Tibial artery (tissue), 4 donors: ENCODE measurements at regions not wholly inside any gene's neighbourhood (a gene's known extent, or its start where the extent isn't known, plus 50 kb on each side); places are given as distances from the start of the nearest gene placed in this dataset.

ENCODE experiments used
- DNase-seq, 2 donors: peaks; one replicate each; pipeline ENCODE4 v3.0.0-alpha.2; 2019
- H3K27ac ChIP-seq, 2 donors: fragments of 200-600 bp; sonication (generic) in 1 of 2; 1 replicate in 1 of 2; 2 replicates in 1 of 2; pipeline ENCODE4 v1.5.1; 2018 to 2019; ENCODE audit warnings: mild to moderate bottlenecking in 1 of 2
- H3K27me3 ChIP-seq, 2 donors: fragments of 200-600 bp; sonication (generic) in 1 of 2; one replicate each; pipeline versions ENCODE4 v1.5.1 to v1.6.0; 2016 to 2019
- H3K36me3 ChIP-seq, 3 donors: fragments of 200-600 bp; sonication (generic) in 2 of 3; one replicate each; pipeline ENCODE4 v1.5.1; 2016 to 2019; ENCODE audit warnings: mild to moderate bottlenecking in 2 of 3
- H3K4me1 ChIP-seq, 4 donors: fragments of 200-600 bp; sonication (generic) in 2 of 4; 1 replicate in 3 of 4; 2 replicates in 1 of 4; pipeline ENCODE4 v1.5.1; 2016 to 2019
- H3K4me3 ChIP-seq, 2 donors: fragments of 200-600 bp; sonication (generic) in 1 of 2; 1 replicate in 1 of 2; 2 replicates in 1 of 2; pipeline ENCODE4 v1.5.1; 2018 to 2019; ENCODE audit warnings: mild to moderate bottlenecking in 2 of 2
- H3K9me3 ChIP-seq, 3 donors: fragments of 200-600 bp; sonication (generic) in 1 of 3; one replicate each; pipeline ENCODE4 v1.5.1; 2016 to 2019
- CTCF ChIP-seq, 2 experiments: fragments of 200-600 bp in 1 of 2; fragments of 450-650 bp in 1 of 2; IDR thresholded peaks; one replicate each; pipeline ENCODE4 v1.5.1; 2017 to 2019; ENCODE audit warnings: antibody characterized with exemption in 2 of 2, mild to moderate bottlenecking in 1 of 2, moderate library complexity in 1 of 2
- intact Hi-C: fragments of 100-400 bp; cut with DNase I; formaldehyde crosslinking; loops from one replicate; pipeline ENCODE4 v1.15.0; 2023; ENCODE audit warnings: low total_unique reads

GRCh38 chr16:9279291-9280068 is 188.0 kb downstream of the HAPSTR1 start:
- DNase-seq = no peak
- Histone ChIP-seq H3K9me3 (no peaks in the 10 kb centered on the region), H3K36me3 (no peaks in the 10 kb centered on the region), H3K27me3 (no peaks in the 10 kb centered on the region), H3K27ac (no peak overlapping the region), H3K4me1 (no peaks in the 10 kb centered on the region), H3K4me3 (no peak overlapping the region)
- intact Hi-C loops = no loop called here
- no peak for TF ChIP-seq CTCF (IDR thresholded peaks at IDR 0.05)

GRCh38 chr16:9280069-9280466 is 188.6 kb downstream of the HAPSTR1 start:
- no peaks in the 10 kb centered on the region for H3K27me3 ChIP-seq
- DNase-seq = no peak
- H3K4me3 ChIP-seq = no peak overlapping the region
- intact Hi-C loops = no loop called here
- no peaks in the 10 kb centered on the region for H3K36me3 ChIP-seq
- no peak overlapping the region for H3K27ac ChIP-seq
- no peaks in the 10 kb centered on the region for H3K9me3 ChIP-seq
- no peak for TF ChIP-seq CTCF (IDR thresholded peaks at IDR 0.05)
- H3K4me1 ChIP-seq = no peaks in the 10 kb centered on the region

GRCh38 chr16:9286930-9287329 is 195.5 kb downstream of the HAPSTR1 start:
- intact Hi-C loops = no loop called here
- no peak for DNase-seq

DNA sequence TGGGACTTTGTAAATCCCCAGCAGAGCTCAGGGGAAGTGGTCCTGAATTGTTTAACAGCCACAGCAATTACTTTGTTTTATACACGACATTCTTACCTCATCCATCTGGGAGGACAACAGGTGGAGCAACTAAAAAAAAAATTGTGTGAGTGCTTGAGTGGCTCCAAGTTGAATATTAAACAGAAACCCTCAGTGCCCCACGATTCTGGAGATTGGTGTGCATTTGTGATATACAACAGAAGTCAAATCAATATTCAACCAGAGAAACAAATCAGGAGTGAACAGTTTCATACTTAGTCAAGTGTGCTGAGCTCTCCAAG is 204.8 kb downstream of the HAPSTR1 start:
- no peaks in the 10 kb centered on the region for H3K36me3 ChIP-seq
- intact Hi-C loops = loop anchor here (5.0 kb wide), 1 partner anchor 886 kb away; the partner anchor contains the start of gene GRIN2A
- H3K4me1 ChIP-seq = peaks cover 0 to 18% (median 0%) of the 10 kb centered on the region in 4 donors
- no peak for DNase-seq
- TF ChIP-seq CTCF (IDR thresholded peaks at IDR 0.05) = no peak
- H3K9me3 ChIP-seq = no peaks in the 10 kb centered on the region
- no peak overlapping the region for H3K27ac ChIP-seq
- H3K4me3 ChIP-seq = no peak overlapping the region
- no peaks in the 10 kb centered on the region for H3K27me3 ChIP-seq

More at GRCh38 chr16:9286930-9287329, 195.5 kb downstream of the HAPSTR1 start:
- no peaks in the 10 kb centered on the region for H3K9me3 ChIP-seq
- no peaks in the 10 kb centered on the region for H3K36me3 ChIP-seq
- no peak for TF ChIP-seq CTCF (IDR thresholded peaks at IDR 0.05)
- no peak overlapping the region for H3K27ac ChIP-seq
- H3K4me3 ChIP-seq = no peak overlapping the region
- no peaks in the 10 kb centered on the region for H3K4me1 ChIP-seq
- H3K27me3 ChIP-seq = no peaks in the 10 kb centered on the region

- H3K27me3 ChIP-seq = no peaks in the 10 kb centered on the region
- peak; percentile 73 to 76 for TF ChIP-seq CTCF (IDR thresholded peaks at IDR 0.05)
Measured at GRCh38 chr16:9297437-9298113, 206.1 kb downstream of the HAPSTR1 start.

More at GRCh38 chr16:9297437-9298113, 206.1 kb downstream of the HAPSTR1 start:
- intact Hi-C loops = loop anchor here (5.0 kb wide), 1 partner anchor 885 kb away; the partner anchor contains the start of gene GRIN2A
- Histone ChIP-seq H3K36me3 (no peaks in the 10 kb centered on the region), H3K4me3 (no peak overlapping the region), H3K9me3 (no peaks in the 10 kb centered on the region), H3K4me1 (peaks cover 0 to 18% (median 0%) of the 10 kb centered on the region in 4 donors), H3K27ac (no peak overlapping the region)
- peak; percentile 23 to 72 for DNase-seq
